Liver (tissue), 8 donors: ENCODE measurements at regions not wholly inside any gene's neighbourhood (a gene's known extent, or its start where the extent isn't known, plus 50 kb on each side); places are given as distances from the start of the nearest gene placed in this dataset.

Experiments used
- DNase-seq: peaks from one replicate; pipeline ENCODE4 v3.0.0-alpha.2; 2017; ENCODE audit warnings: low spot score
- H3K27ac ChIP-seq, 2 donors: one replicate each; pipeline ENCODE4 v1.7.0; 2013; ENCODE audit warnings: inconsistent platforms in 2 of 2, low read length in 2 of 2, control low read depth in 1 of 2, low read depth in 1 of 2, mild to moderate bottlenecking in 1 of 2
- H3K27me3 ChIP-seq, 4 donors: one replicate each; pipeline versions ENCODE4 v1.6.1 to v1.7.0; 2013; ENCODE audit warnings: low read length in 3 of 4, inconsistent platforms in 1 of 4, mild to moderate bottlenecking in 1 of 4, moderate library complexity in 1 of 4; ENCODE audit not compliant: control insufficient read depth in 4 of 4, insufficient read depth in 4 of 4
- H3K36me3 ChIP-seq, 4 donors: one replicate each; pipeline versions ENCODE4 v1.6.1 to v1.7.0; 2013; ENCODE audit warnings: low read length in 3 of 4, mild to moderate bottlenecking in 3 of 4, low read depth in 1 of 4, moderate library complexity in 1 of 4; ENCODE audit not compliant: control insufficient read depth in 4 of 4, insufficient read depth in 3 of 4
- H3K4me1 ChIP-seq, 4 donors: one replicate each; pipeline versions ENCODE4 v1.6.1 to v1.7.0; 2013; ENCODE audit warnings: low read length in 3 of 4, mild to moderate bottlenecking in 3 of 4, moderate library complexity in 1 of 4; ENCODE audit not compliant: control insufficient read depth in 4 of 4, insufficient read depth in 4 of 4
- H3K4me3 ChIP-seq, 3 donors: one replicate each; pipeline versions ENCODE4 v1.6.1 to v1.7.0; 2013; ENCODE audit warnings: low read length in 3 of 3, control low read depth in 1 of 3, low read depth in 1 of 3, mild to moderate bottlenecking in 1 of 3
- H3K9ac ChIP-seq, 2 donors: one replicate each; pipeline ENCODE4 v1.7.0; 2013; ENCODE audit warnings: low read length in 2 of 2, mild to moderate bottlenecking in 2 of 2, moderate library complexity in 2 of 2, control low read depth in 1 of 2, low read depth in 1 of 2
- H3K9me3 ChIP-seq, 4 donors: one replicate each; pipeline versions ENCODE4 v1.6.1 to v1.7.0; 2013; ENCODE audit warnings: low read length in 3 of 4; ENCODE audit not compliant: control insufficient read depth in 4 of 4
- ATF3 ChIP-seq: IDR thresholded peaks from 2 replicates; pipeline ENCODE4 v1.6.1; 2016; ENCODE audit warnings: antibody characterized with exemption
- CTCF ChIP-seq: fragments of 150-350 bp; IDR thresholded peaks from 2 replicates; pipeline ENCODE4 v1.5.1; 2017; ENCODE audit warnings: improper control_type of control experiment, low read depth, low read length; ENCODE audit not compliant: missing input control
- EGR1 ChIP-seq, 2 donors: IDR thresholded peaks; 2 replicates each; pipeline ENCODE4 v1.6.1; 2016 to 2018; ENCODE audit warnings: antibody characterized with exemption in 2 of 2, low read depth in 2 of 2
- FOXA1 ChIP-seq: IDR thresholded peaks from 2 replicates; pipeline ENCODE4 v1.6.1; 2016; ENCODE audit warnings: antibody characterized with exemption
- FOXA2 ChIP-seq: IDR thresholded peaks from 2 replicates; pipeline ENCODE4 v1.6.1; 2016; ENCODE audit warnings: antibody characterized with exemption
- GABPA ChIP-seq, 2 donors: IDR thresholded peaks in 1 of 2; conservative IDR thresholded peaks in 1 of 2; 2 replicates each; pipeline ENCODE4 v1.6.1; 2016; ENCODE audit warnings: antibody characterized with exemption in 2 of 2, mild to moderate bottlenecking in 1 of 2, moderate library complexity in 1 of 2
- HNF4A ChIP-seq, 2 donors: conservative IDR thresholded peaks; 2 replicates each; pipeline ENCODE4 v1.6.1; 2016; ENCODE audit warnings: antibody characterized with exemption in 2 of 2, mild to moderate bottlenecking in 2 of 2
- HNF4G ChIP-seq: IDR thresholded peaks from 2 replicates; pipeline ENCODE4 v1.6.1; 2016; ENCODE audit warnings: antibody characterized with exemption
- JUND ChIP-seq, 2 donors: IDR thresholded peaks; 2 replicates each; pipeline ENCODE4 v1.6.1; 2016; ENCODE audit warnings: antibody characterized with exemption in 2 of 2
- MAX ChIP-seq: IDR thresholded peaks from 2 replicates; pipeline ENCODE4 v1.6.1; 2016; ENCODE audit warnings: antibody characterized with exemption
- NR2F2 ChIP-seq: IDR thresholded peaks from 2 replicates; pipeline ENCODE4 v1.6.1; 2016; ENCODE audit warnings: antibody characterized with exemption
- RAD21 ChIP-seq, 2 donors: IDR thresholded peaks; 2 replicates each; pipeline ENCODE4 v1.6.1; 2016; ENCODE audit warnings: antibody characterized with exemption in 2 of 2, mild to moderate bottlenecking in 2 of 2
- REST ChIP-seq: IDR thresholded peaks from 2 replicates; pipeline ENCODE4 v1.6.1; 2016; ENCODE audit warnings: antibody characterized with exemption, mild to moderate bottlenecking
- RXRA ChIP-seq, 2 donors: IDR thresholded peaks; 2 replicates each; pipeline ENCODE4 v1.6.1; 2017 to 2018; ENCODE audit warnings: antibody characterized with exemption in 2 of 2, mild to moderate bottlenecking in 1 of 2
- SP1 ChIP-seq: IDR thresholded peaks from 2 replicates; pipeline ENCODE4 v1.6.1; 2018; ENCODE audit warnings: antibody characterized with exemption, mild to moderate bottlenecking
- TAF1 ChIP-seq: conservative IDR thresholded peaks from 2 replicates; pipeline ENCODE4 v1.6.1; 2016; ENCODE audit warnings: antibody characterized with exemption, mild to moderate bottlenecking
- YY1 ChIP-seq: IDR thresholded peaks from 2 replicates; pipeline ENCODE4 v1.6.1; 2016; ENCODE audit warnings: antibody characterized with exemption, mild to moderate bottlenecking
- ZBTB33 ChIP-seq: IDR thresholded peaks from 2 replicates; pipeline ENCODE4 v1.6.1; 2016; ENCODE audit warnings: antibody characterized with exemption
- WGBS: extraction: QIAGEN DNeasy Blood & Tissue Kit; methylation state at CpG from one replicate; pipeline ENCODE4 v1.1.7; 2013; 5-methylcytosine and 5-hydroxymethylcytosine counted together
- donor health status: healthy.
- donor health status: healthy.
- donor health status: healthy.
- donor health status: healthy.
- donor health status: healthy.

GRCh38 chr10:3692387-3692999, 92.5 kb downstream of the KLF6 start:
- DNase-seq: no peak
- no peak overlapping the region for H3K9ac ChIP-seq
- 59% methylated on average over 7 of the region's 7 CpGs for WGBS
- no peaks in the 10 kb centered on the region for H3K27me3 ChIP-seq
- no peak overlapping the region for H3K27ac ChIP-seq
- H3K4me3 ChIP-seq: no peak overlapping the region
- no peaks in the 10 kb centered on the region for H3K4me1 ChIP-seq
- H3K9me3 ChIP-seq: no peaks in the 10 kb centered on the region
- TF ChIP-seq RAD21 (IDR thresholded peaks at IDR 0.05) (no peak), REST (no peak), FOXA1 (no peak), CTCF (no peak), GABPA (IDR thresholded peaks at IDR 0.05 in 1 of 2, conservative IDR thresholded peaks at IDR 0.05 in 1 of 2) (no peak), ATF3 (no peak), HNF4G (no peak), SP1 (no peak), YY1 (no peak), HNF4A (conservative IDR thresholded peaks at IDR 0.05) (no peak), RXRA (IDR thresholded peaks at IDR 0.05) (no peak), EGR1 (IDR thresholded peaks at IDR 0.05; ENCODE audit: low read depth in 2 of 2) (no peak), FOXA2 (no peak)
- no peaks in the 10 kb centered on the region for H3K36me3 ChIP-seq

- no peak overlapping the region for H3K9ac ChIP-seq
- no peak overlapping the region for H3K27ac ChIP-seq
- H3K4me1 ChIP-seq: no peaks in the 10 kb centered on the region
- WGBS: 86% methylated on average over 8 of the region's 8 CpGs
- H3K9me3 ChIP-seq: no peaks in the 10 kb centered on the region
- no peak for DNase-seq
- H3K4me3 ChIP-seq: no peak overlapping the region
- no peaks in the 10 kb centered on the region for H3K27me3 ChIP-seq
- no peaks in the 10 kb centered on the region for H3K36me3 ChIP-seq
- TF ChIP-seq REST: no peak
- no peak for TF ChIP-seq GABPA (IDR thresholded peaks at IDR 0.05 in 1 of 2, conservative IDR thresholded peaks at IDR 0.05 in 1 of 2)
- no peak for TF ChIP-seq SP1
- TF ChIP-seq TAF1: no peak
- no peak for TF ChIP-seq HNF4A (conservative IDR thresholded peaks at IDR 0.05)
- TF ChIP-seq MAX: no peak
- no peak for TF ChIP-seq RAD21 (IDR thresholded peaks at IDR 0.05)
- no peak for TF ChIP-seq ATF3
- TF ChIP-seq RXRA (IDR thresholded peaks at IDR 0.05): no peak
- no peak for TF ChIP-seq ZBTB33
- no peak for TF ChIP-seq HNF4G
- TF ChIP-seq EGR1 (IDR thresholded peaks at IDR 0.05; ENCODE audit: low read depth in 2 of 2): no peak
- TF ChIP-seq NR2F2: no peak
- no peak for TF ChIP-seq FOXA1
- no peak for TF ChIP-seq JUND (IDR thresholded peaks at IDR 0.05)
- no peak for TF ChIP-seq YY1
- no peak for TF ChIP-seq FOXA2
These were observed 93.5 kb downstream of the KLF6 start for GRCh38 chr10:3691482-3691881.
